Testis (tissue), 2 donors: ENCODE measurements at regions not wholly inside any gene's neighbourhood (a gene's known extent, or its start where the extent isn't known, plus 50 kb on each side); places are given as distances from the start of the nearest gene placed in this dataset.

Experiments
- CTCF ChIP-seq, 3 experiments: fragments of 450-650 bp in 2 of 3; fragments of 200-600 bp in 1 of 3; sonication (generic) in 1 of 3; IDR thresholded peaks; one replicate each; pipeline ENCODE4 v1.5.1; 2016 to 2019; ENCODE audit warnings: antibody characterized with exemption in 3 of 3, mild to moderate bottlenecking in 2 of 3, moderate library complexity in 1 of 3
- POLR2A ChIP-seq: fragments of 450-650 bp; IDR thresholded peaks from one replicate; pipeline ENCODE4 v1.6.1; 2017; ENCODE audit warnings: antibody characterized with exemption, mild to moderate bottlenecking, moderate library complexity

- TF ChIP-seq CTCF (IDR thresholded peaks at IDR 0.05) (no peak), POLR2A (no peak)
These were observed 167.3 kb upstream of the SKOR2 start for GRCh38 chr18:47418746-47419145.
